ENCODE measurements at regions not wholly inside any gene's neighbourhood (a gene's known extent, or its start where the extent isn't known, plus 50 kb on each side); places are given as distances from the start of the nearest gene placed in this dataset.
"Not testable (repeated sequence)": the region's sequence is repeated elsewhere in the genome, so short reads cannot be mapped to it uniquely, and the experiment has no call there.

GRCh38 chr2:113386780-113387433 lies 50.6 kb upstream of the ZNG1B start:
- DNase-seq (ENCODE audit: low spot score) = not testable (repeated sequence)

GRCh38 chr2:113379621-113380020 lies 57.9 kb upstream of the ZNG1B start:
- DNase-seq (ENCODE audit: low spot score) = not testable (repeated sequence)

- DNase-seq (ENCODE audit: low spot score) = no peak
Observed at GRCh38 chr2:113376913-113377445, 60.5 kb upstream of the ZNG1B start.

- no peak for DNase-seq (ENCODE audit: low spot score)
Observed at GRCh38 chr2:113376253-113376912, 61.1 kb upstream of the ZNG1B start.

- not testable (repeated sequence) for DNase-seq (ENCODE audit: low spot score)
Observed at GRCh38 chr2:113374857-113375256, 62.6 kb upstream of the ZNG1B start.

- DNase-seq (ENCODE audit: low spot score) = not testable (repeated sequence)
Observed at GRCh38 chr2:113372258-113372834, 65.1 kb upstream of the ZNG1B start.

- peak; percentile 79 for DNase-seq (ENCODE audit: low spot score)
Observed at GRCh38 chr2:113370478-113371091, 66.9 kb upstream of the ZNG1B start.

- no peak for DNase-seq (ENCODE audit: low spot score)
Observed at GRCh38 chr2:113370030-113370429, 67.5 kb upstream of the ZNG1B start.

GRCh38 chr2:113368581-113368980 lies 68.9 kb upstream of the ZNG1B start:
- not testable (repeated sequence) for DNase-seq (ENCODE audit: low spot score)

GRCh38 chr2:113366821-113367220 lies 70.7 kb upstream of the ZNG1B start:
- DNase-seq (ENCODE audit: low spot score) = not testable (repeated sequence)

GRCh38 chr2:113365791-113366190 lies 71.7 kb upstream of the ZNG1B start:
- not testable (repeated sequence) for DNase-seq (ENCODE audit: low spot score)

GRCh38 chr2:113365290-113365689 lies 72.2 kb upstream of the ZNG1B start:
- DNase-seq (ENCODE audit: low spot score) = not testable (repeated sequence)

GRCh38 chr2:113361051-113361450 lies 76.4 kb upstream of the ZNG1B start:
- DNase-seq (ENCODE audit: low spot score) = no peak

- no peak for DNase-seq (ENCODE audit: low spot score)
Observed at GRCh38 chr2:113357071-113357470, 78.3 kb upstream of the PAX8 start.

GRCh38 chr2:113356284-113356683 lies 77.6 kb upstream of the PAX8 start:
- DNase-seq (ENCODE audit: low spot score) = not testable (repeated sequence)

- DNase-seq (ENCODE audit: low spot score) = not testable (repeated sequence)
Observed at GRCh38 chr2:113355339-113356015, 76.8 kb upstream of the PAX8 start.

GRCh38 chr2:113351375-113352355 lies 72.9 kb upstream of the PAX8 start:
- DNase-seq (ENCODE audit: low spot score) = no peak

GRCh38 chr2:113343800-113344199 lies 65.1 kb upstream of the PAX8 start:
- not testable (repeated sequence) for DNase-seq (ENCODE audit: low spot score)

GRCh38 chr2:113342650-113343049 lies 63.9 kb upstream of the PAX8 start:
- no peak for DNase-seq (ENCODE audit: low spot score)

- not testable (repeated sequence) for DNase-seq (ENCODE audit: low spot score)
Observed at GRCh38 chr2:113341870-113342253, 63.1 kb upstream of the PAX8 start.

Data from AG08395 (cell line).